ENCODE measurements at regions not wholly inside any gene's neighbourhood (a gene's known extent, or its start where the extent isn't known, plus 50 kb on each side); places are given as distances from the start of the nearest gene placed in this dataset.

- TF ChIP-seq CTCF (IDR thresholded peaks at IDR 0.05), result no peak
These were observed 1768.9 kb upstream of the CDH9 start for GRCh38 chr5:28807195-28807729.

GRCh38 chr5:28788954-28789353, 1750.6 kb upstream of the CDH9 start:
- no peak for TF ChIP-seq CTCF (IDR thresholded peaks at IDR 0.05)

- TF ChIP-seq CTCF (IDR thresholded peaks at IDR 0.05), result no peak
These were observed 1741.8 kb upstream of the CDH9 start for GRCh38 chr5:28780083-28780692.

- peak; percentile 86 for TF ChIP-seq CTCF (IDR thresholded peaks at IDR 0.05)
These were observed 1740.9 kb upstream of the CDH9 start for GRCh38 chr5:28779161-28779754.

GRCh38 chr5:28770307-28770706, 1731.9 kb upstream of the CDH9 start:
- no peak for TF ChIP-seq CTCF (IDR thresholded peaks at IDR 0.05)

GRCh38 chr5:28766565-28767158, 1728.3 kb upstream of the CDH9 start:
- TF ChIP-seq CTCF (IDR thresholded peaks at IDR 0.05), result peak; percentile 57

GRCh38 chr5:28751396-28751795, 1713.0 kb upstream of the CDH9 start:
- no peak for TF ChIP-seq CTCF (IDR thresholded peaks at IDR 0.05)
